Activated CD4-positive, CD25-positive, alpha-beta regulatory T cell treated with anti-CD3 and anti-CD28 coated beads, Interleukin-2, amount 50 U/mL, for 16 hours (primary cell): ENCODE measurements at regions not wholly inside any gene's neighbourhood (a gene's known extent, or its start where the extent isn't known, plus 50 kb on each side); places are given as distances from the start of the nearest gene placed in this dataset.

Source experiments
- DNase-seq: peaks from one replicate; pipeline ENCODE4 v3.0.0-alpha.2; 2020; ENCODE audit warnings: low read depth, low spot score

GRCh38 chr20:52921340-52921739, 50.8 kb upstream of the TSHZ2 start:
- no peak for DNase-seq

GRCh38 chr20:52918311-52918710, 53.8 kb upstream of the TSHZ2 start:
- no peak for DNase-seq

GRCh38 chr20:52915564-52915963, 56.6 kb upstream of the TSHZ2 start:
- no peak for DNase-seq

- DNase-seq: no peak
Observed at GRCh38 chr20:52914870-52915269, 57.3 kb upstream of the TSHZ2 start.

- DNase-seq: no peak
Observed at GRCh38 chr20:52913650-52914387, 58.3 kb upstream of the TSHZ2 start.

- no peak for DNase-seq
Observed at GRCh38 chr20:52905241-52905994, 66.7 kb upstream of the TSHZ2 start.

GRCh38 chr20:52904837-52905236, 67.3 kb upstream of the TSHZ2 start:
- DNase-seq: no peak

- DNase-seq: no peak
Observed at GRCh38 chr20:52899041-52899608, 73.0 kb upstream of the TSHZ2 start.

GRCh38 chr20:52896348-52896747, 75.8 kb upstream of the TSHZ2 start:
- DNase-seq: no peak

GRCh38 chr20:52895701-52896100, 76.5 kb upstream of the TSHZ2 start:
- DNase-seq: no peak

GRCh38 chr20:52895235-52895634, 76.9 kb upstream of the TSHZ2 start:
- no peak for DNase-seq

- no peak for DNase-seq
Observed at GRCh38 chr20:52893498-52893897, 78.7 kb upstream of the TSHZ2 start.

GRCh38 chr20:52892023-52892422, 80.1 kb upstream of the TSHZ2 start:
- DNase-seq: no peak

- DNase-seq: no peak
Observed at GRCh38 chr20:52890130-52890529, 82.0 kb upstream of the TSHZ2 start.

- DNase-seq: no peak
Observed at GRCh38 chr20:52889225-52889624, 82.9 kb upstream of the TSHZ2 start.

- DNase-seq: no peak
Observed at GRCh38 chr20:52888096-52888495, 84.1 kb upstream of the TSHZ2 start.

GRCh38 chr20:52880997-52881396, 91.2 kb upstream of the TSHZ2 start:
- no peak for DNase-seq

- DNase-seq: no peak
Observed at GRCh38 chr20:52880259-52880658, 91.9 kb upstream of the TSHZ2 start.

GRCh38 chr20:52874241-52874640, 97.9 kb upstream of the TSHZ2 start:
- no peak for DNase-seq

- no peak for DNase-seq
Observed at GRCh38 chr20:52869698-52870501, 102.3 kb upstream of the TSHZ2 start.

- no peak for DNase-seq
Observed at GRCh38 chr20:52869276-52869675, 102.9 kb upstream of the TSHZ2 start.

GRCh38 chr20:52867305-52867704, 104.9 kb upstream of the TSHZ2 start:
- DNase-seq: no peak
